ENCODE measurements at regions not wholly inside any gene's neighbourhood (a gene's known extent, or its start where the extent isn't known, plus 50 kb on each side); places are given as distances from the start of the nearest gene placed in this dataset.

GRCh38 chr1:2882966-2883696 is 81.6 kb upstream of the TTC34 start:
- TF ChIP-seq EZH2phosphoT487 (IDR thresholded peaks at IDR 0.05; ENCODE audit: borderline replicate concordance, low read length) (no peak), CTCF (IDR thresholded peaks at IDR 0.05; ENCODE audit: low read depth, low read length, poor library complexity, severe bottlenecking) (no peak)

Measured in DOHH2 (cell line).